ENCODE measurements at regions not wholly inside any gene's neighbourhood (a gene's known extent, or its start where the extent isn't known, plus 50 kb on each side); places are given as distances from the start of the nearest gene placed in this dataset.

DNA sequence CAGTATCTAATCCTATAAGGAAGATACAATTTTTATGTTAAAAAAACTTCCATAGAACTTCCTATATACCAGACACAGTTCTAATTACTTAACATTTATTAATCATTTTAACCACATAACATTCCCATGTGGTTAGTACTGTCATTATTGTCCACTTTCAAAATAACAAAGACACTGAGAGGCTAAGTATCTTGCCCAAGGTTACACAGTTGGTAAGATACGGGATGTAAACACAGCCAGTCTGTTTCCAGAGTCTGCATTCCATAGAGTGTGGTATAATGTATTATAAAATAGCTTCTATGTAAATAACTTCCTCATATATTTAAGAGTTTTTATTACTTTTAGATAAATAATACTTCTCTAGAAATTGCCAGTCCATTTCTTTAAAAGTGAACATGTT, 383.3 kb upstream of the ETAA1 start:
- no peaks in the 10 kb centered on the region for H3K4me1 ChIP-seq (ENCODE audit: low read depth)
- TF ChIP-seq, protein P1, sequence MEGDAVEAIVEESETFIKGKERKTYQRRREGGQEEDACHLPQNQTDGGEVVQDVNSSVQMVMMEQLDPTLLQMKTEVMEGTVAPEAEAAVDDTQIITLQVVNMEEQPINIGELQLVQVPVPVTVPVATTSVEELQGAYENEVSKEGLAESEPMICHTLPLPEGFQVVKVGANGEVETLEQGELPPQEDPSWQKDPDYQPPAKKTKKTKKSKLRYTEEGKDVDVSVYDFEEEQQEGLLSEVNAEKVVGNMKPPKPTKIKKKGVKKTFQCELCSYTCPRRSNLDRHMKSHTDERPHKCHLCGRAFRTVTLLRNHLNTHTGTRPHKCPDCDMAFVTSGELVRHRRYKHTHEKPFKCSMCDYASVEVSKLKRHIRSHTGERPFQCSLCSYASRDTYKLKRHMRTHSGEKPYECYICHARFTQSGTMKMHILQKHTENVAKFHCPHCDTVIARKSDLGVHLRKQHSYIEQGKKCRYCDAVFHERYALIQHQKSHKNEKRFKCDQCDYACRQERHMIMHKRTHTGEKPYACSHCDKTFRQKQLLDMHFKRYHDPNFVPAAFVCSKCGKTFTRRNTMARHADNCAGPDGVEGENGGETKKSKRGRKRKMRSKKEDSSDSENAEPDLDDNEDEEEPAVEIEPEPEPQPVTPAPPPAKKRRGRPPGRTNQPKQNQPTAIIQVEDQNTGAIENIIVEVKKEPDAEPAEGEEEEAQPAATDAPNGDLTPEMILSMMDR (IDR thresholded peaks at IDR 0.05; ENCODE audit: low read depth, low read length), result no peak
- H3K27ac ChIP-seq, result no peak overlapping the region
- DNase-seq (ENCODE audit: low read depth in 1 of 2, low spot score in 1 of 2), result no peak
- H3K36me3 ChIP-seq, result no peaks in the 10 kb centered on the region
- H3K27me3 ChIP-seq, result no peaks in the 10 kb centered on the region
- H3K9me3 ChIP-seq (ENCODE audit: low read depth), result no peaks in the 10 kb centered on the region
- H3K4me3 ChIP-seq, result no peak overlapping the region

DNA sequence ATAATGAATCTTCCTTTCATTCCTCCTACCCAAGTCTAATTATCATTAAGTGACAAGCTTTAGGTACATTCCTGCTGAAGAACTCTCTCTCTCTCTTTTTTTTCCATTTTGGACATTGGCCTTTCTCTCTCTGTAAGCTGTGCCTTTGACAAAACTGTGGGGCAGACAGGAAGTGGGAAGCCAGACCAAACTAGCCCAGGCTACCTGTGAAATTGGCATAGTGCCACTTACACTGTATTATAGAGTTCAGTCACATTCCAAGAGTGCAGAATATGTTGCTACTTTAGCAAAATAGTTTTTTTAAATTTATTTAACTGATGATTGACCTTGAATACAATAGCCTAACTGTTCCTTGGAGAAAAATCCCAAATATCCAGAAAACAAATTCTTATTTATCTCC, 381.5 kb upstream of the ETAA1 start:
- Histone ChIP-seq H3K4me1 (ENCODE audit: low read depth) (no peaks in the 10 kb centered on the region), H3K9me3 (ENCODE audit: low read depth) (no peaks in the 10 kb centered on the region), H3K27me3 (no peaks in the 10 kb centered on the region), H3K4me3 (no peak overlapping the region), H3K27ac (no peak overlapping the region), H3K36me3 (no peaks in the 10 kb centered on the region)
- DNase-seq (ENCODE audit: low read depth in 1 of 2, low spot score in 1 of 2), result no peak
- TF ChIP-seq, protein P1 (IDR thresholded peaks at IDR 0.05; ENCODE audit: low read depth, low read length), result no peak

DNA sequence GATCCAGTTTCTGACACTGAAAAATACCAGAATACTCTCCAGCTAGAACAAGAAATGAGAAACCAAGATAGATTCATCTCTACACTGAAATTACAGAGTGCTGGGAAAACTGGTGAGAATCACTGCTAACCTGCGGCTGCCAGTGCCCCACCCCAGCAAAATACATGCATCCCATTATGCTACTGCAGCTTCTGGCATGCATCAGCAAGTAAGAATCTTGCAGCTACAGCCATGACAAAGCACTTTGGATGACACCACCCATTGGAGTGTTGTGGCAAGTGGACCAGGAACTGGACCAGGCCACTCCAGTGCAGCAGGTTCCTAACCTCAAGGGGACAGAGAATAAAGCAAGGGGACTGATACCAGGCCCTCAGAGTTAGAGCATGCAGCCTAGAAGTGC, 378.8 kb upstream of the ETAA1 start:
- H3K27me3 ChIP-seq, result no peaks in the 10 kb centered on the region
- no peaks in the 10 kb centered on the region for H3K36me3 ChIP-seq
- DNase-seq (ENCODE audit: low read depth in 1 of 2, low spot score in 1 of 2), result no peak
- TF ChIP-seq, protein P1 (IDR thresholded peaks at IDR 0.05; ENCODE audit: low read depth, low read length), result no peak
- H3K27ac ChIP-seq, result no peak overlapping the region
- no peaks in the 10 kb centered on the region for H3K4me1 ChIP-seq (ENCODE audit: low read depth)
- H3K4me3 ChIP-seq, result no peak overlapping the region
- H3K9me3 ChIP-seq (ENCODE audit: low read depth), result no peaks in the 10 kb centered on the region

DNA sequence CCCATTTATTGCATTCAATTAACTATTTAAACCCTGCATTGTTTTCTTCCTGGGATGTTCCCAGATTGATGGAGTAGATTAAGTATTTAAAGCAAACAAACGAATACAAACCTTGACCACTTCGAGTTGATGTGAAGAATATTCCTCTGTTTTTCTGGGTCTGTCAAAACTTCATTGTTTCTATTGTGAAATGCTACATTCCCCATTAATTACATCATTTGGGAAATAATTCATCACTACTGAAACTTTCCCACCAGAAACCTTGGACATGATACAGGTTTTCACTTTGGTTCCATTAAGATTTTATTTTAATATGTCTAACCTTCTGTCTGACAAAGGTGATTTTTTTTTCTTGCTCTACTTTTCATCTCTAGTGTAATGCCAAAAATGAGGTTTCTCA, 365.1 kb upstream of the ETAA1 start:
- Histone ChIP-seq H3K36me3 (no peaks in the 10 kb centered on the region), H3K9me3 (ENCODE audit: low read depth) (no peaks in the 10 kb centered on the region), H3K4me3 (no peak overlapping the region), H3K4me1 (ENCODE audit: low read depth) (no peaks in the 10 kb centered on the region), H3K27ac (no peak overlapping the region), H3K27me3 (no peaks in the 10 kb centered on the region)
- DNase-seq (ENCODE audit: low read depth in 1 of 2, low spot score in 1 of 2), result peak in 1 of 2 donors; percentile 63
- TF ChIP-seq, protein P1 (IDR thresholded peaks at IDR 0.05; ENCODE audit: low read depth, low read length), result no peak

DNA sequence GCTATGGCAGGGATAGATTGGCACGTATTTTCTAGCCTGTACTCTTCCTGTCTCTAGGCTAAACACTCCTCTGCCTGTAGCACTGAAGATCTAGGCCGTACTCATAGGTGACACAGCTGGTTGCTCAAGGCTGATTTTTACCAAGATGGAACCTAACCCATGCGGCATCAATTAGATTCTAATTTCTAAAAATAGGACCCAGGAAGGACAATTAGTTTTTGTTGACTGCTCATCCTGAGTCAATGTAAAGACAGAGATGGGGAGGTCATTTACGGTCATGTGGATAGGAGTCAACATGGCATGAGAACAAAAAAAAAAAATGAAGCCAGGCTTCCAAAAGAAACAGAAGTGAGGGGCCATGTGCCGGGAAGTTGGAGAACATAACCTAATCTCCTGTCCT, 360.7 kb upstream of the ETAA1 start:
- Histone ChIP-seq H3K4me3 (no peak overlapping the region), H3K27me3 (no peaks in the 10 kb centered on the region), H3K4me1 (ENCODE audit: low read depth) (no peaks in the 10 kb centered on the region), H3K36me3 (no peaks in the 10 kb centered on the region), H3K9me3 (ENCODE audit: low read depth) (no peaks in the 10 kb centered on the region), H3K27ac (no peak overlapping the region)
- TF ChIP-seq, protein P1 (IDR thresholded peaks at IDR 0.05; ENCODE audit: low read depth, low read length), result no peak
- no peak for DNase-seq (ENCODE audit: low read depth in 1 of 2, low spot score in 1 of 2)

DNA sequence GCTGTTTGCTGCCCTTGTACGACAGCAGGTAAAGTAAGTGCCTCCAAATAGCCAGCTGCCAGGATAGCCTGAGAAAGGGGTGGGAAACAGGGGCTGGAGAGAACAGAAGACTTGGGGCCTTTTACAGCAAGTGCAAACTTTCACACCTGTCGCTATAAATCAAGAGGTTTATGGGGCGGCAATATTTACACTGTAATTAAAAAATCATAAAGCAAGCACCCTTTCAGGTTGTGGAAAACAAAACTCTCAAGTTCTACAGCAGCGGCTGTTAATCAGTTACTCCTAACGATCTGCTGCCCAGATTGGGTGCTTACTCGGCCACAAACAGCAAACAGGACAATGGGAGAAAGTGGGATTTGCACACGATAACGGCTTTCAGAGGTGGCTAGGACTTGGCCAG, 359.5 kb upstream of the ETAA1 start:
- Histone ChIP-seq H3K27ac (no peak overlapping the region), H3K9me3 (ENCODE audit: low read depth) (no peaks in the 10 kb centered on the region), H3K4me1 (ENCODE audit: low read depth) (no peaks in the 10 kb centered on the region), H3K27me3 (no peaks in the 10 kb centered on the region), H3K36me3 (no peaks in the 10 kb centered on the region), H3K4me3 (no peak overlapping the region)
- TF ChIP-seq, protein P1 (IDR thresholded peaks at IDR 0.05; ENCODE audit: low read depth, low read length), result no peak
- no peak for DNase-seq (ENCODE audit: low read depth in 1 of 2, low spot score in 1 of 2)

Data from cardiac muscle cell (in vitro differentiated cells and primary cell).